ENCODE measurements at regions not wholly inside any gene's neighbourhood (a gene's known extent, or its start where the extent isn't known, plus 50 kb on each side); places are given as distances from the start of the nearest gene placed in this dataset.

- H3K56ac ChIP-seq (replicated peaks; ENCODE audit: insufficient read length, low read depth, low read length) = no peak overlapping the region
- no peaks in the 10 kb centered on the region for H3K9me3 ChIP-seq (ENCODE audit: insufficient read depth in 2 of 2, low read depth in 1 of 2, low read length in 1 of 2)
- H2BK5ac ChIP-seq (ENCODE audit: low read depth, low read length) = no peak overlapping the region
- no peak overlapping the region for H2AFZ ChIP-seq (ENCODE audit: low read length)
- TF ChIP-seq YY1 (IDR thresholded peaks at IDR 0.05; ENCODE audit: low read depth, low read length) (no peak), SIN3A (conservative IDR thresholded peaks at IDR 0.05 in 1 of 2, IDR thresholded peaks at IDR 0.05 in 1 of 2; ENCODE audit: low read depth in 1 of 2, low read length in 2 of 2) (no peak), NRF1 (IDR thresholded peaks at IDR 0.05; ENCODE audit: low read depth, low read length) (no peak), KDM4A (IDR thresholded peaks at IDR 0.05; ENCODE audit: low read depth, low read length, severe bottlenecking) (no peak), SP4 (IDR thresholded peaks at IDR 0.05; ENCODE audit: low read length) (no peak), RXRA (IDR thresholded peaks at IDR 0.05; ENCODE audit: insufficient read depth, low read depth, low read length) (no peak), RFX5 (IDR thresholded peaks at IDR 0.05; ENCODE audit: borderline replicate concordance, low read depth, low read length) (no peak), SIRT6 (IDR thresholded peaks at IDR 0.05; ENCODE audit: low read length) (no peak), EP300 (IDR thresholded peaks at IDR 0.05; ENCODE audit: borderline replicate concordance in 1 of 2, low read depth in 2 of 2, low read length in 2 of 2) (no peak)
- no peak overlapping the region for H2BK15ac ChIP-seq (ENCODE audit: low read length)
- no peaks in the 10 kb centered on the region for H3K36me3 ChIP-seq (ENCODE audit: control insufficient read depth in 2 of 4, insufficient read depth in 4 of 4, low read length in 3 of 4)
- 97% methylated on average over 2 of the region's 2 CpGs; no CpG with 5 or more reads in 1 of the 2 experiments for WGBS, 2 experiments (ENCODE audit: extremely low coverage in 1 of 2, insufficient coverage in 1 of 2, insufficient read length in 1 of 2, insufficient replicate concordance in 2 of 2, low coverage in 1 of 2, low lambda C conversion rate in 2 of 2, missing lambda C conversion rate in 1 of 2)
- H3K79me2 ChIP-seq (ENCODE audit: control insufficient read depth in 1 of 2, insufficient read depth in 2 of 2, low read length in 2 of 2) = no peaks in the 10 kb centered on the region
- H3K18ac ChIP-seq (ENCODE audit: extremely low read depth, low read length) = no peak overlapping the region
- H4K5ac ChIP-seq (ENCODE audit: insufficient read length, low read depth, low read length) = no peak overlapping the region
- ChIA-PET POLR2A (ENCODE audit: partially characterized antibody) (interaction anchor here (0.6 to 1.4 kb wide), 3 partner anchors 10 to 17 kb away, joined by 3 to 4 read pairs (median 4); no protein-coding TSS in a partner anchor), CTCF (ENCODE audit: partially characterized antibody) (interaction anchor here (0.9 to 1.7 kb wide), 2 partner anchors 14 to 53 kb away, joined by 3 to 4 read pairs; no protein-coding TSS in a partner anchor)
- H2BK20ac ChIP-seq (ENCODE audit: low read length) = no peak overlapping the region
- H3K27me3 ChIP-seq (replicated peaks in 1 of 4; ENCODE audit: control insufficient read depth in 3 of 4, extremely low read depth in 1 of 4, insufficient read depth in 3 of 4, low read length in 3 of 4) = no peaks in the 10 kb centered on the region
- FAIRE-seq = no peak
- H2AK5ac ChIP-seq (ENCODE audit: low read depth, low read length) = no peak overlapping the region
- no peak overlapping the region for H4K8ac ChIP-seq (ENCODE audit: extremely low read depth, insufficient read depth, low read length)
- H3K4ac ChIP-seq (replicated peaks; ENCODE audit: insufficient read length, low read depth, low read length) = no peak overlapping the region
- no peak overlapping the region for H3K27ac ChIP-seq (ENCODE audit: low read depth, low read length)
- no peak overlapping the region for H4K91ac ChIP-seq (replicated peaks; ENCODE audit: insufficient read length, low read length)
- no peak overlapping the region for H3K9ac ChIP-seq (replicated peaks in 1 of 4; ENCODE audit: extremely low read depth in 1 of 4, low read depth in 3 of 4, low read length in 3 of 4)
- no peak for DNase-seq (ENCODE audit: low read depth in 1 of 2, low spot score in 2 of 2)
- no peak overlapping the region for H3K4me3 ChIP-seq (ENCODE audit: extremely low read depth in 1 of 4, insufficient read depth in 2 of 4, low read depth in 3 of 4, low read length in 4 of 4)
- H3K23me2 ChIP-seq (ENCODE audit: low read depth, low read length) = no peaks in the 10 kb centered on the region
- no peaks in the 10 kb centered on the region for H4K20me1 ChIP-seq (replicated peaks in 1 of 2; ENCODE audit: control insufficient read depth in 1 of 2, insufficient read depth in 2 of 2, low read length in 2 of 2)
- H3K4me2 ChIP-seq (ENCODE audit: insufficient read depth in 1 of 2, low read depth in 2 of 2, low read length in 2 of 2) = no peak overlapping the region
- peaks cover 0 to 17% (median 5%) of the 10 kb centered on the region in 4 experiments; a peak in 4 of 7 replicates for H3K4me1 ChIP-seq (replicated peaks in 1 of 4; ENCODE audit: control insufficient read depth in 3 of 4, insufficient read depth in 4 of 4, low read length in 3 of 4)
- no peaks in the 10 kb centered on the region for H3K79me1 ChIP-seq (ENCODE audit: low read depth, low read length)
- H2BK120ac ChIP-seq (replicated peaks; ENCODE audit: low read depth, low read length) = no peak overlapping the region
- no peak overlapping the region for H2BK12ac ChIP-seq (ENCODE audit: low read depth, low read length)
- H3K14ac ChIP-seq (ENCODE audit: insufficient read length) = no peak overlapping the region
- no peak overlapping the region for H3K23ac ChIP-seq (ENCODE audit: insufficient read length)
These were observed 56.1 kb upstream of the PNRC1 start for GRCh38 chr6:89024456-89024855.

Measured in H1 (cell line).